Fibroblast of skin of abdomen (primary cell): ENCODE measurements at regions not wholly inside any gene's neighbourhood (a gene's known extent, or its start where the extent isn't known, plus 50 kb on each side); places are given as distances from the start of the nearest gene placed in this dataset.
"Not testable (repeated sequence)": the region's sequence is repeated elsewhere in the genome, so short reads cannot be mapped to it uniquely, and the experiment has no call there.

ENCODE experiments used
- DNase-seq: peaks from one replicate; pipeline ENCODE4 v3.0.0-alpha.2; 2013

GRCh38 chr18:38153116-38153515 is 587.5 kb upstream of the CELF4 start:
- not testable (repeated sequence) for DNase-seq

GRCh38 chr18:38116716-38117115 is 551.1 kb upstream of the CELF4 start:
- no peak for DNase-seq

GRCh38 chr18:38115201-38115600 is 549.6 kb upstream of the CELF4 start:
- DNase-seq, result no peak

DNA sequence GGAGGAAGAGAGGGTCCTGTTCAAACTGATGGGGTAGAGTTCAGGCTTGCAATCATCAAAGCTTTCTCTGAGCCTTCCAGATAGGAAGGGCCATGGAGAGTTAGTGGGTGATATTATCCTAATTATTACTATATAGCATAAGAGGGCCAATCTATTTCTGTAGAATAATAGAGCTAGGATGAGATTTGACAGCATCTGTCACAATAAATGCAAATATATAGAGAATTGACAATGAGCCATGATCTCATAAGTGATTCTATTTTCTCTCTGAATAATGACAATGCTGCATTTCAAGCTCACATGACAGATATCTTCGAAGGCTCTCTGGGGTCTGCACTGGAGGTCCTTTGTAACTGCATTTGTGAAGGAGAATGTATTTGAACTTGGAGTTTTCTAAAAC is 521.9 kb upstream of the CELF4 start:
- DNase-seq, result no peak

- no peak for DNase-seq
Measured at GRCh38 chr18:38081516-38081915, 515.9 kb upstream of the CELF4 start.

DNA sequence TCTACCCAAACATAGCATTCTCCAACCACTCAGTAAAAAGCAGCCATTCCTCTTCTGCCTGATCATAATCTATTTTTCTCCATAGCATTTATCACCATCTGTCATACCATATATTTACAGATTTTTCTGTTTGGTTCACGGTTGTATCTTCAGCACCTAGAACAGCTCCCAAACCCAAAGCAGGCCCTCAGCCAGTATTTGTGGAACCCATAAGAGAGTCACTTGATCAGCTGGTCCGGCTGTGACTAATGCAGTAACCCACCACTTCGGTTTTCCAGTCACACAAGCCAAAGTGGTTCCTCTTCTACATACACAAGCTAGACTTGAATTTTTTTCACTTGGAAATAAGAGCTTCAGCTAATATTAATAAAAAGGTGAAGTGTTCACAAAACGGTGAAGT is 511.6 kb upstream of the CELF4 start:
- no peak for DNase-seq

DNA sequence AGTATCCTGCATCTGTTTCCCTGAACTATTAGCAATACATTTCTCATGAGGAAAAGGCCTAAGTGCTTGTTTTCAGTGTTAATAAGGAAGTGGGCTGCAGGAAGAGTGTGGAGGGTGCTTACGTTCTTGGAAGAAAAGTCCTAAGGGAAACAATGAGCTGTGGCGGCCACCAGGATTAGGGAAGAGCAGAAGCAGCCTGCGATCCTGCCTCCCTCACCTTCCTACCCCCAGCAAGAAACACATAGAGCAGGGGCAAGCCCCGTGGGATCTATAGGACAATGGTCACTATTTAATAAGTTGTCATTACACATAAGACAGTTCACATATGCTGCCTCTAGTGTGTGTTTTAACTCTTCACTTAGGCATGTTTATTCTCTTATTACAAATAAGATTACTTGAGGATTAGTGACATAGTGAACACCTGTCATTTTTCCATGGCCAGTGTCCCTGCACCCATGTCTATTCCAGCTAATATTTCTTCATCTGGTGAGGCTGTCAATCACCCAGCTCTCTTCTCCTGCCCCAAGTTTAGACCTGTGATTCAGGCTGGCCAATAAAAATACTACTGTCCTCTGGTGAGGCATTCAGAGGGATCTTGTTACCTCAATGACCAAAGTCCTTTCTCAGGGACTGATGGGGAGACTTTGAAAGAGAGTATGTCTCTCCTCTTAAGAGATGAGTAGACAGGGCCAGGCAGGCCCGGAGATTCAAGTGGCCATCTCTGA is 510.9 kb upstream of the CELF4 start:
- DNase-seq, result no peak

- no peak for DNase-seq
Measured at GRCh38 chr18:38074298-38074876, 508.8 kb upstream of the CELF4 start.

DNA sequence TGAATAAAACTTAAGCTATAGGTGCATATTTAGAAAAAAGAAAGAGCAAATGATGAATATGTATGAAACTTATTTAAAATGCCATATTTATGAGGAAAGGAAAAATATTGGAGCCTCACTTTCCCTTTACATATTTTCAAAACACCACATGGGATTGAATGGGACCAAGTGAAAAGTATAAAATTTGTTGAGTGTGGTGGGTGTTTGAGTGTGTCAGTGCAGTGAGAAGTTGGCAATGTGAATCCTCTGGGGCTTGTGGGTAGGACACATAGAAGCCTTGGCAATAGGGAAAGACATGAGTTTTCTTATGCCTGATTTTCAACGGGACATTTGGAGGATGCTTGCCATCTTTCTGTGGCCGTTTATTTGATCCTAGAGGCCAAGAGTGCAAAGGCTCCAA is 502.2 kb upstream of the CELF4 start:
- DNase-seq, result no peak

- no peak for DNase-seq
Measured at GRCh38 chr18:38067086-38067485, 501.5 kb upstream of the CELF4 start.

GRCh38 chr18:38052879-38053590 is 487.4 kb upstream of the CELF4 start:
- DNase-seq, result no peak

DNA sequence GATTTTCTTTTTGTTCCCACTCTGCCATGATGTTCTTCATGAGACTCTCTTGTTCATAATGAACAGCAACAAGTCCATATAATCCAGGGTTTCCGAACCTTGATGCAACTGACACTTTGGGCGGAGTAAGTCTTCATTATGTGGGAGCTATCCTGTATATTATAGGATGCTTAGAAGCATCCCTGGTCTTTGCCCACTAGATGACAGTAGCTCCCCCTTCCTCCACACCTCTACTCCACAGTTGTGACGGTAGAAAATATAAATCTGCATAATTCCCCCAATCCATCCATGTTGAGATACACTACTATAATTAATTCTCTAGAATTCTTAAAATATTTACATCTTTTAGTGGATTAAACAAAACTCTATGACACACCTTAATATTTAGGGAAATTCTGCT is 482.2 kb upstream of the CELF4 start:
- no peak for DNase-seq

- DNase-seq, result no peak
Measured at GRCh38 chr18:38046651-38047050, 481.1 kb upstream of the CELF4 start.

DNA sequence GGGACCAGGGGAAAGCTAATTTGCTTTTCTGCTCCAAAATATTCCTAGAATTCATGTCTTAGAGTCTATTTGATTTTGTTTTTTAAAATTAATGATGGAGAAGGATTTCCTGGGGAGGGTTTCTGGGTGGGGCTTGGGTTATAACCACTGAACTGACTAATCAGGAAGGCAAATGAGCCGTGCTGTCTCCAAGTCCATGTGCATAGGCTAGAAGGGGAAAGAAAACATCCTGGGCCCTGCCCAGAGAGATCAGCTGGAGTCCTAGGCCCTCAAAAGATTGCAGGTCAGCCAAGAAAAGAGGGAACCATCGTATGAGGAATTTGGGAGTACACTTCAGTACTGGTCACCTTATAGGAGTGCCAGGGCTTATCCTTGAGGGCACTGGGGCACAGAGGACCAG is 480.2 kb upstream of the CELF4 start:
- no peak for DNase-seq

- no peak for DNase-seq
Measured at GRCh38 chr18:38042211-38042890, 476.8 kb upstream of the CELF4 start.

- no peak for DNase-seq
Measured at GRCh38 chr18:38038242-38038641, 472.6 kb upstream of the CELF4 start.

DNA sequence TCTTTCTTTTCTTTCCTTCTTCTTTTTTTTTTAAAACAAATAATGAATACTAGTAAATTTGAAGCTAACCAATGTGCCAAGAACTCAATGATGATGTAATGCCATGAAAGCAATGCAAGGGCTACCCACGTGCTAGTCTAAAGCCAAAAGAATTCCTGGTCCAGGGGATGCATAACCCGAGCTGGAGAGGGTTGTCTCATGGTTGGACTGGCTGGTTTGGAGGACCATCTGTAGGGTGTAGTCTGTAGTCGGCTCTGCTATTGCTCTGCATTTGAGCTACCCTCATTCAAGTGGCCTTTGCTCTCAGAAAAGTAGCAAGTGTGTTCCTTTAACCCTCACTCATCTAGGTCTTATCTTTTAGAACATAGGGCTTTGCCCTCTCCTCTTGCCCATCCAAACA is 469.6 kb upstream of the CELF4 start:
- DNase-seq, result no peak

DNA sequence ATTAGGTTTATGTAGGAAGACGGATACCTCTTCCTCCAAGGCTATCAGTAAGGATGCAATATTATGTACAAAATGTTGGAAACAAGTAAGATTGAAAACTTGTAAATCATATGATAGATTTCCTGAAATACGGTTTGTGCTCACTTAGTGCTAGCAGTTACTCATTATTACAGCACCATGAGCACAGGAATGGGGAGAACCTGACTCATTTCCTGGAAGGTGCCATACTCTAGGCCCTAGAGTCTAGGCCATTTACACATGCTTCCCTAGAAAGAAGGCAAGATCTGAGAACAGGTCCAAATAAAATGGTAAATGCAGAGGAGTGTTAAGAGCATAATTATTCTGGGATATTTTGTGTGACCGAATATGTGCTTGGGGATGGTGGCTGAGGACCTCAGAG is 467.7 kb upstream of the CELF4 start:
- DNase-seq, result no peak

DNA sequence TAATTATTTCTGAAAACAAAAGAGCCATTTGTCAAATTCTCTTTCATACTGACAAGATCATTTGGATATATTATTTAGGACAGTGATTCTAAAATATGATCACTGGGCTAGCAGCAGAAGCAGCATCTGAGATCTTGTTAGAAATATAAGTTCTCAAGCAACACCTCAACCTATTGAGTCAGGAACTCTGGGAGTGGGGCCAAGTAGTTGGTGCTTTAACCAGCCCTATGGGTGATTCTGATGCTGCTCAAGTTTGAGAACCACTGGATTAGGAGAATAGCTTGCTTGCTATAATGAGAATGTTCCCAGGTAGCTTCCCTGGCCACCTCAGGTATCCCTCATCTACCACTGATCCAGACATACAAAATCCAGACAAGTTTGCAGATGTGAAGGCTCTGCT is 466.9 kb upstream of the CELF4 start:
- no peak for DNase-seq

DNA sequence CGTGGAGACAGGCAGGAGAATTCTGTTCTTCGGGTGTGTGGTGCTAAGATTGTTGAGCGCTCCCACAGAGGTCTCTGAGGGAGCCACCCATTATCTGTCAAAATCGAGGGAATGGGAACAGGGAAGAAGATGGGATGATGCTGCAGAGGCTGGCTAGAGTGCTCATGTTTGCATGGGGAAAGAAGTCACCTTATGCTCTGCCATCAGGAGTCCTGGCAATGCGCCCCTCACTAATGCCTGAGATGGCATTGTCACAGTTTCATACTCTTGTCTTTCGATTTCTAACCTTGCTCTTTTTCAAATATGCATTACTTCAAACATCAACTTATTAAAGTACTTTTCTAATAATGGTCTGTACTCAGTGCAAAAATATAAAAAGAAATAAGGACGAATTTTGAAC is 463.3 kb upstream of the CELF4 start:
- no peak for DNase-seq

- DNase-seq, result peak; percentile 16
Measured at GRCh38 chr18:38025433-38026038, 459.9 kb upstream of the CELF4 start.

- DNase-seq, result no peak
Measured at GRCh38 chr18:38023871-38024270, 458.3 kb upstream of the CELF4 start.

DNA sequence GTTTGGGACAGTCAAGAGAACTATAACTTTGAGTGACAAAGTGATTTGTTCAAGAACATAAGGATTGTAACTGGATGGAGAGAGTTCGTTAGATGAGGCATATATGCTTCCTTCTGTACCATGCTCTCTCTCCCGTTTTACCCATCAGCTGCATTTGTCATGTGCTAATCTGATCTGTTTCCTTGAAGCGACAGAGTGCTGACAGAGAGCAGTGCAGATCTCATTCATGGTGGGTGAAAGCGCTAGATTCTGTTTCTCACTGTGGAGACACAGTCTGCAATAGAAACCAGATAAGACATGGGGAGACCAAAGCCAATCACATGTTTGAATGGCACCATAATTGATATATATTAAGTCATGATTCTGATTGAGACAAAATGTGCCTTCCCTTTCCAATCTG is 456.6 kb upstream of the CELF4 start:
- DNase-seq, result no peak
